H9 (cell line): ENCODE measurements at regions not wholly inside any gene's neighbourhood (a gene's known extent, or its start where the extent isn't known, plus 50 kb on each side); places are given as distances from the start of the nearest gene placed in this dataset.

Experiments
- DNase-seq: peaks from one replicate; pipeline ENCODE4 v3.0.0-alpha.2; 2017
- H2AFZ ChIP-seq: one replicate; pipeline ENCODE4 v1.6.1; 2013; ENCODE audit warnings: mild to moderate bottlenecking, low read length, control low read depth, moderate library complexity
- H2AK5ac ChIP-seq: 2 replicates; pipeline ENCODE4 v1.6.1; 2013; ENCODE audit warnings: low read length, control low read depth, mixed read lengths; ENCODE audit not compliant: insufficient read length
- H2BK120ac ChIP-seq: one replicate; pipeline ENCODE4 v1.6.1; 2013; ENCODE audit warnings: low read depth, mild to moderate bottlenecking, low read length, control low read depth, inconsistent platforms; ENCODE audit not compliant: poor library complexity, severe bottlenecking
- H2BK12ac ChIP-seq: 2 replicates; pipeline ENCODE4 v1.6.1; 2013; ENCODE audit warnings: low read length, control low read depth, mixed read lengths, low read depth; ENCODE audit not compliant: insufficient read length
- H2BK15ac ChIP-seq: 2 replicates; pipeline ENCODE4 v1.6.1; 2013; ENCODE audit warnings: low read depth, low read length, control low read depth
- H2BK20ac ChIP-seq: one replicate; pipeline ENCODE4 v1.6.1; 2013; ENCODE audit warnings: low read depth, mild to moderate bottlenecking, low read length, control low read depth, inconsistent platforms; ENCODE audit not compliant: poor library complexity, severe bottlenecking
- H2BK5ac ChIP-seq: 2 replicates; pipeline ENCODE4 v1.6.1; 2013; ENCODE audit warnings: low read length, control low read depth, mixed read lengths; ENCODE audit not compliant: insufficient read length
- H3K14ac ChIP-seq: 2 replicates; pipeline ENCODE4 v1.6.1; 2013; ENCODE audit warnings: low read length, control low read depth; ENCODE audit not compliant: insufficient read depth
- H3K18ac ChIP-seq: 2 replicates; pipeline ENCODE4 v1.6.1; 2013; ENCODE audit warnings: low read depth, mild to moderate bottlenecking, mixed read lengths, low read length, control low read depth; ENCODE audit not compliant: insufficient read length
- H3K23ac ChIP-seq: 2 replicates; pipeline ENCODE4 v1.6.1; 2013; ENCODE audit warnings: low read length, control low read depth, mixed read lengths, low read depth; ENCODE audit not compliant: insufficient read length
- H3K23me2 ChIP-seq: 2 replicates; pipeline ENCODE4 v1.6.1; 2013; ENCODE audit warnings: low read depth, mild to moderate bottlenecking, mixed read lengths, low read length, control low read depth; ENCODE audit not compliant: insufficient read length, poor library complexity, severe bottlenecking
- H3K27ac ChIP-seq: 2 replicates; pipeline ENCODE4 v1.5.1; 2013; ENCODE audit warnings: low read length, control low read depth, mixed read lengths, low read depth; ENCODE audit not compliant: insufficient read length
- H3K27me3 ChIP-seq: 2 replicates; pipeline ENCODE4 v1.6.1; 2013; ENCODE audit warnings: low read length, control low read depth, inconsistent platforms; ENCODE audit not compliant: insufficient read depth
- H3K4ac ChIP-seq: 2 replicates; pipeline ENCODE4 v1.6.1; 2013; ENCODE audit warnings: low read depth, mild to moderate bottlenecking, control low read depth, inconsistent platforms, low read length, moderate library complexity
- H3K4me1 ChIP-seq: 2 replicates; pipeline ENCODE4 v1.6.1; 2013; ENCODE audit warnings: low read length, control low read depth, inconsistent platforms; ENCODE audit not compliant: insufficient read depth
- H3K4me2 ChIP-seq: 2 replicates; pipeline ENCODE4 v1.6.1; 2013; ENCODE audit warnings: low read length, control low read depth, mixed read lengths; ENCODE audit not compliant: insufficient read length, insufficient read depth
- H3K56ac ChIP-seq: 2 replicates; pipeline ENCODE4 v1.6.1; 2013; ENCODE audit warnings: low read depth, mild to moderate bottlenecking, mixed read lengths, low read length, control low read depth; ENCODE audit not compliant: insufficient read length
- H3K79me1 ChIP-seq: 2 replicates; pipeline ENCODE4 v1.6.1; 2013; ENCODE audit warnings: low read depth, mild to moderate bottlenecking, moderate library complexity, low read length, control low read depth, inconsistent platforms; ENCODE audit not compliant: insufficient read depth, poor library complexity, severe bottlenecking
- H3K79me2 ChIP-seq: 2 replicates; pipeline ENCODE4 v1.6.1; 2013; ENCODE audit warnings: low read length, control low read depth, inconsistent platforms; ENCODE audit not compliant: insufficient read depth
- H3K9ac ChIP-seq: 2 replicates; pipeline ENCODE4 v1.6.1; 2013; ENCODE audit warnings: low read length, control low read depth, mixed read lengths; ENCODE audit not compliant: insufficient read length; ENCODE audit errors: extremely low read depth
- H3K9me3 ChIP-seq: one replicate; pipeline ENCODE4 v1.6.1; 2013; ENCODE audit warnings: low read depth, low read length, inconsistent platforms; ENCODE audit not compliant: control insufficient read depth
- H3T11ph ChIP-seq: one replicate; pipeline ENCODE4 v1.6.1; 2013; ENCODE audit warnings: mild to moderate bottlenecking, low read length, control low read depth, inconsistent platforms
- H4K20me1 ChIP-seq: one replicate; pipeline ENCODE4 v1.6.1; 2013; ENCODE audit not compliant: control insufficient read depth, insufficient read length, insufficient read depth
- H4K5ac ChIP-seq: 2 replicates; pipeline ENCODE4 v1.6.1; 2013; ENCODE audit warnings: low read depth, mild to moderate bottlenecking, mixed read lengths, low read length, control low read depth; ENCODE audit not compliant: insufficient read length
- H4K8ac ChIP-seq: replicated peaks from 2 replicates; pipeline ENCODE4 v1.6.1; 2013; ENCODE audit warnings: low read length, control low read depth, mixed read lengths, low read depth; ENCODE audit not compliant: insufficient read length
- H4K91ac ChIP-seq: 2 replicates; pipeline ENCODE4 v1.6.1; 2013; ENCODE audit warnings: low read depth, mild to moderate bottlenecking, moderate library complexity, mixed read lengths, low read length, control low read depth; ENCODE audit not compliant: insufficient read length
- H3K27ac Mint-ChIP-seq, 3 experiments: 2 replicates in 2 of 3; 3 replicates in 1 of 3; pipeline ENCODE4 v1.8.0; 2020 to 2021; ENCODE audit warnings: mixed read lengths in 3 of 3, mild to moderate bottlenecking in 1 of 3, moderate library complexity in 1 of 3
- H3K27me3 Mint-ChIP-seq: 2 replicates; pipeline ENCODE4 v1.8.0; 2021; ENCODE audit warnings: low read depth, mild to moderate bottlenecking, moderate library complexity, mixed read lengths
- H3K36me3 Mint-ChIP-seq, 3 experiments: 2 replicates in 2 of 3; 3 replicates in 1 of 3; pipeline ENCODE4 v1.8.0; 2020 to 2021; ENCODE audit warnings: low read depth in 3 of 3, mixed read lengths in 3 of 3; ENCODE audit not compliant: insufficient read depth in 1 of 3
- H3K4me1 Mint-ChIP-seq, 2 experiments: 2 replicates each; pipeline ENCODE4 v1.8.0; 2020; ENCODE audit warnings: mixed read lengths in 2 of 2
- H3K4me3 Mint-ChIP-seq, 2 experiments: 2 replicates in 1 of 2; 3 replicates in 1 of 2; pipeline ENCODE4 v1.8.0; 2020 to 2021; ENCODE audit warnings: mild to moderate bottlenecking in 2 of 2, mixed read lengths in 2 of 2, moderate library complexity in 1 of 2
- H3K9me3 Mint-ChIP-seq, 2 experiments: 2 replicates in 1 of 2; 3 replicates in 1 of 2; pipeline ENCODE4 v1.8.0; 2020; ENCODE audit warnings: mild to moderate bottlenecking in 2 of 2, mixed read lengths in 2 of 2, moderate library complexity in 1 of 2
- WGBS: extraction: QIAGEN DNeasy Blood & Tissue Kit; methylation state at CpG from one replicate; pipeline ENCODE4 v1.1.7; 2013; ENCODE audit warnings: missing lambda C conversion rate, low lambda C conversion rate, mixed read lengths; ENCODE audit not compliant: insufficient read length; ENCODE audit errors: extremely low coverage; 5-methylcytosine and 5-hydroxymethylcytosine counted together
- TF ChIP-seq, protein P1 (sequence below): fragments of 200-600 bp; sonication (generic); conservative IDR thresholded peaks from 3 replicates; pipeline ENCODE4 v1.8.0; 2021; ENCODE audit warnings: antibody characterized with exemption, mild to moderate bottlenecking

- Histone ChIP-seq H2AFZ (no peak overlapping the region), H2BK120ac (no peak overlapping the region), H4K8ac (no peak overlapping the region), H3K4me1 (no peaks in the 10 kb centered on the region), H3K4me2 (no peak overlapping the region), H3K79me1 (no peaks in the 10 kb centered on the region), H4K20me1 (no peaks in the 10 kb centered on the region), H3K27ac (no peak overlapping the region), H2BK20ac (no peak overlapping the region), H3T11ph (no peak overlapping the region), H3K18ac (no peak overlapping the region), H3K4ac (no peak overlapping the region), H3K79me2 (no peaks in the 10 kb centered on the region), H4K5ac (no peak overlapping the region), H2BK12ac (no peak overlapping the region), H2BK5ac (no peak overlapping the region), H3K23ac (no peak overlapping the region), H3K9me3 (no peaks in the 10 kb centered on the region), H4K91ac (no peak overlapping the region), H3K9ac (no peak overlapping the region), H3K23me2 (no peaks in the 10 kb centered on the region), H2BK15ac (no peak overlapping the region), H3K27me3 (no peaks in the 10 kb centered on the region; the same call in 1 of the 2 replicates), H3K14ac (peak overlapping the region; percentile 59; the same call in 1 of the 2 replicates), H3K56ac (no peak overlapping the region), H2AK5ac (no peak overlapping the region)
- Mint-ChIP-seq H3K27ac (no peak overlapping the region), H3K36me3 (no peaks in the 10 kb centered on the region), H3K9me3 (no peaks in the 10 kb centered on the region), H3K4me1 (peaks cover 11 to 22% of the 10 kb centered on the region in 2 experiments), H3K4me3 (no peak overlapping the region), H3K27me3 (no peaks in the 10 kb centered on the region; the same call in 1 of the 2 replicates)
- WGBS: no CpG with 5 or more reads among the region's 11 CpGs
- no peak for DNase-seq
- TF ChIP-seq, protein P1, sequence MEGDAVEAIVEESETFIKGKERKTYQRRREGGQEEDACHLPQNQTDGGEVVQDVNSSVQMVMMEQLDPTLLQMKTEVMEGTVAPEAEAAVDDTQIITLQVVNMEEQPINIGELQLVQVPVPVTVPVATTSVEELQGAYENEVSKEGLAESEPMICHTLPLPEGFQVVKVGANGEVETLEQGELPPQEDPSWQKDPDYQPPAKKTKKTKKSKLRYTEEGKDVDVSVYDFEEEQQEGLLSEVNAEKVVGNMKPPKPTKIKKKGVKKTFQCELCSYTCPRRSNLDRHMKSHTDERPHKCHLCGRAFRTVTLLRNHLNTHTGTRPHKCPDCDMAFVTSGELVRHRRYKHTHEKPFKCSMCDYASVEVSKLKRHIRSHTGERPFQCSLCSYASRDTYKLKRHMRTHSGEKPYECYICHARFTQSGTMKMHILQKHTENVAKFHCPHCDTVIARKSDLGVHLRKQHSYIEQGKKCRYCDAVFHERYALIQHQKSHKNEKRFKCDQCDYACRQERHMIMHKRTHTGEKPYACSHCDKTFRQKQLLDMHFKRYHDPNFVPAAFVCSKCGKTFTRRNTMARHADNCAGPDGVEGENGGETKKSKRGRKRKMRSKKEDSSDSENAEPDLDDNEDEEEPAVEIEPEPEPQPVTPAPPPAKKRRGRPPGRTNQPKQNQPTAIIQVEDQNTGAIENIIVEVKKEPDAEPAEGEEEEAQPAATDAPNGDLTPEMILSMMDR: no peak
Observed at GRCh38 chr15:96582473-96582872, 252.0 kb downstream of the NR2F2 start.
